GM21390 (cell line): ENCODE measurements at regions not wholly inside any gene's neighbourhood (a gene's known extent, or its start where the extent isn't known, plus 50 kb on each side); places are given as distances from the start of the nearest gene placed in this dataset.
"Not testable (repeated sequence)": the region's sequence is repeated elsewhere in the genome, so short reads cannot be mapped to it uniquely, and the experiment has no call there.

Experiments used
- ATAC-seq: cut with Tn5 transposase; IDR thresholded peaks from one replicate; pipeline ENCODE4 v1.9.1; 2021; ENCODE audit not compliant: unreplicated experiment

DNA sequence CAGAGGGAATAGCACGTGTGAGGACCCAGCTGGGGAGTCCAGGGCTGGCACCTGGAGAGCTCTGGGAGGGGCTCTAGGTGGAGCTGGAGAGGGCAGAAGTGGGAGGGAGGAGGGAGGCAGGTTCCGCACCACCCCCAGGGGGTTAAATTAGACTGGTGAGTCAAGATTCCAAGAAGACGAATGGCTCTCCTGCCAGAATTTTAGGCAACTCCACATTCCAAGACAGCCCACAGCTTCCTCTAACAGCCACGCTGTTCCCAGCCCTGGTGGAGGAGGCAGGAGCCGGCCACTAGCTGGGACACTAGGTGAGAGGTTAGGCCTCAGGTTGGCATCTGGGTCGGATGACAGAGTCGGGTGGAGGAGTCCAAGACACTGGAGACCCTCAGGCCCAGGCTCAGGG lies 60.2 kb downstream of the TFAP2C start:
- ATAC-seq, result no peak

DNA sequence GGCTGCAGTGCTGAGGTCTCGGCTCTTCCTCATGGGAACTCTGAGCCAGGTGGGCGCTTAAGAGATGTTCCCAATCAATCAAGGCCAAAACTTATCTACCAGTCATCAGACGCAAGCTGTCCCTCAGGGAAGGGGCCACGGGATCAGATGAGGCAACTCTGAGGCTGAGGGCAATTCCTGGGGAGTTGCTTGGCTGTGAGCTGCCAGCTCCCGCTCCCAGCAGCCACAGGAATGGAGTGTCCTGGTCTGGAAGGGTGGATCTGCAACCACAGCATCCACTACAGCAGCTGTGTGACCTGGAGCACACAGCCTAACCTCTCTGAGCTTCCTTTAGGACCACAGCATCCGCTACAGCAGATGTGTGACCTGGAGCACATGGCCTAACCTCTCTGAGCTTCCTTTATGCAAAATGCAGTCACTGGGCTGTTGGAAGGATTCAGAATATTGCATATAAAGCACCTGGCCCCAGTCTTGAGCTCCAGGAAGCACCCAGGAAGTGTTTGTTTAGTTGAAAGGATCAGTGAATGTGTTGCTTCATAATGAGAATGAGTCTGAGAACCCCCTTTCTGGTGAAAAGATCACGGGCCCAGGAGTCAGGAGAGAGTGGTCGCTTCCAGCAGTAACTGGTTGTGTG lies 60.9 kb downstream of the TFAP2C start:
- no peak for ATAC-seq

DNA sequence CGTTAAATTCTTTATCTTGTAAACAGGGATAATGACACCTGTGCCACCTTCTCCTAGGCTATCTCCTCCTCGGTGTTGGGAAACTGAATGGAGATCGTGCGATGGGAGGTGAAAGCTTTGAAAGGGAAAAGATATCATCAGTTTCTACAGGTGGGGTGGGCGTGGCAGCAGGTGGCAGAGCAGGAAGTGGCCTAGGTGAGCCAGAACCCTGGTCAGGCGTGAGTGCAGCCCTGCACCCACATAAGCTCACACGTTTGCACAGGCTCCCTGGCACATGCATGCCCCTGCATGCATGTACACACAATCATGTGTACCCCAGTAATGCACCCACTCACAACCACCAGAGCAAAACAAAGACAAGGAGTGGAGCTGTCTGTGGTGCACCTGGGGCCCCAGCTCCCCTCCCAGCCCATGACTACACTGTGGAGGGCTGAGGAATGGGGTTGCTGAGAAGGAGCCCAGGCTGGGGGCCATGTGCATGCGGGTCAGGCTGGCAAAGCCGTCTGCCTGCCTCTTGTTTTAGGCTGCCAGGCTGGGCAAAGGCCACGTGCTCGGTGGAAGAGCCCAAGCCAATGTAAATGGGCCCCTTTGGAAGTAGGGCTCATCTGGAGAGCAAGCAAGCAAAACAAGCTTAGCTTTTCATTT lies 61.5 kb downstream of the TFAP2C start:
- no peak for ATAC-seq

DNA sequence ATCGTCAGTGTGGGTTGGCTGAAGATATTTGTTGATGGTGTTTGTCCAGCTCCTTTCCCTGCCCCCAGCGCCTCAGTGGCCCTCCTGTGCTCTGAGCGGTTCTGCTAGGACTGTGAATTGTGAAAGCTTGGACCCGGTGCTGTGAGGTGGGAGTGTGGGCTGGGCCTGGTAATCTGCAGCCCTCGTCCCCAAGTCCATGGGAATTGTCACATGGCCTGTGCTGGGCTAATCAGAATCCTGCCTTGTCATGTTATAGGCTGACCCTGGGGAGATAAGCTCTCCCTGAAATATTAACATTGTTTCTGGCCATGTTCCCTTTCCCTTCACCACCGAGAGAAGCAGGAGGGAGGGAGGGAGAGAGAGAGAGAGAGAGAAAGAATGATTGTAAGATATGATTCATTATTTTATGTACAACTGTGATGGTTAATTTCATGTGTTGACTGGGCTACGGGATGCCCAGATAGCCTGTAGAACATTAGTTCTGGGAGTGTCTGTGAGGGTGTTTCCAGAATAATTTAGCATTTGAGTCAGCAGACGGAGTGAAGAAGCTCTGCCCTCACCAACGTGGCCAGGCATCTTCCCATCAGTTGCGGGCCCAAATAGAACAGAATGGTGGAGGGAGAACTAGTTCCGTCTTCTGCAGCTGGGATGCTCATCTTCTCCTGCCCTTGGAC lies 62.4 kb downstream of the TFAP2C start:
- no peak for ATAC-seq

DNA sequence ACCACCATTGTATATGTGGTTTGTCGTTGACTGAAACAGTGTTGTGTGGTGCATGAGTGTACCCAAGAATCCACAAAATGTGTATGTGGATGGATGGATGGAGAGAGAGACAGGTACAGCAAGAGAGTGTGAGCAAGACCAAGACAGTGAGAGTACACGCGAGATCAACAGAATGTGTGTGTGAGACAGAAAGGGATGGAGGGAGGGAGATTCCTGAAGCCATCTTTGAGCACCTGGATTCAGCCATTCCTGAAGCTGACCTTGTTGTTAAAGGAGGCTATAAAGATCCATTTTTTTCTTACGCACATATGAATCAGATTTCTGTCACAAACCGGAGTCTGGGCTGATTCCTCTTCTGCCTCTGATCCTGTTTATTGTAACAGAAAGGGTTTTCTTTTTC lies 64.1 kb downstream of the TFAP2C start:
- no peak for ATAC-seq

DNA sequence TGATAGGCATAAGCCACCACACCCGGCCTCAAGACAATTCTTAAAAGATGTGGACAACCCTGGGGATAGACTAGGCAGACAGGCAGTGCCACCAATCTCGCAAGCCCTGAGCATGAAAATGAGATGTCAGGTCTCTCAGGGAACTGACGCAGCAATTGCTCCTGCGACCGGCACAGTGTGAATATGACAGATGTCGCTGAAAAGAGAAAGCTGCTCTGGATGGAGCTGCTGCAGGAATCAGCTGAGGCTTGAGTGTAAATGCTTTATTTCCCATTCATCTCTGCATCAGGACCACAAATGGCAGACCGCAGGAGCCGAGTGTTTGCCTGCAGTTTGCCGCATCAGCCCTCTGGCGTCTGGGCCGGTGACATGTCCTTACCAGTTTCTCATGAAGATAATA lies 68.4 kb downstream of the TFAP2C start:
- no peak for ATAC-seq

DNA sequence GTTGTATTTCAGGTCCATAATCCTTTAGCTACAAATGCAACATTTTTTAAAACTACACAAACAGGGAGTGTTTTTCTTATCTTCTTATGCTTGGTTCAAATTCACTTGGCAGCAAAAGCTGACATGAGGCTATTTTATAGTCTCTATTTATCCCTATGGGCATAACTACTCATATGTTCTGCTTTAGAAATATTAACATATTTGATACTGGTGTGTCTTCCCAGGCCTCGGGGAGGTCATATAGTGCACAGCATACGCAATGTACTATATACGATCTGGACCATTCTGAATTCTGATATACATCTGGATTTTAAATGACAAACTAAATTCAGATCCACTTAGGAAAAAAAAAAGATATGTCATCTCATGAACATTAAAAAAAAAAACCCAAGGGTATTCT lies 69.2 kb downstream of the TFAP2C start:
- ATAC-seq, result no peak

DNA sequence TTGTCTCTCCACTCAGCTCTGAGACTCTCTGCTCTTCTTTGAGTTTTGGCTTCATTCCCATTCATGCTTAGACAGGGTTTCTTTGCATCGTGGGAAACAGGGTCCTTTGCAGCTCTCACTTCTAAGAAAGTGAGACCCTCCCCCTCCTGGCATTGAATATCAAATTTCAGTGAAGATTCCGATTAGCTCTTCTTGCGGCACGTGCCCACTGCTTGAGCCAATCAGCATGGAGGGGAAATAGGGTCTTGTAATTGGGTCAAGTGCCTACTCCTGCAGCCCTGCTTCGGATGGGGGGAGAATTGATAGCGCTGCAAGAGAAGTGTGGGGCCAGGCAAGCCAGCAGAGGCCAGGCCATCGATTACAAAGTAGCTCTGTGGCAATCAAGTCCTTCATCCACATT lies 69.6 kb downstream of the TFAP2C start:
- ATAC-seq, result no peak

DNA sequence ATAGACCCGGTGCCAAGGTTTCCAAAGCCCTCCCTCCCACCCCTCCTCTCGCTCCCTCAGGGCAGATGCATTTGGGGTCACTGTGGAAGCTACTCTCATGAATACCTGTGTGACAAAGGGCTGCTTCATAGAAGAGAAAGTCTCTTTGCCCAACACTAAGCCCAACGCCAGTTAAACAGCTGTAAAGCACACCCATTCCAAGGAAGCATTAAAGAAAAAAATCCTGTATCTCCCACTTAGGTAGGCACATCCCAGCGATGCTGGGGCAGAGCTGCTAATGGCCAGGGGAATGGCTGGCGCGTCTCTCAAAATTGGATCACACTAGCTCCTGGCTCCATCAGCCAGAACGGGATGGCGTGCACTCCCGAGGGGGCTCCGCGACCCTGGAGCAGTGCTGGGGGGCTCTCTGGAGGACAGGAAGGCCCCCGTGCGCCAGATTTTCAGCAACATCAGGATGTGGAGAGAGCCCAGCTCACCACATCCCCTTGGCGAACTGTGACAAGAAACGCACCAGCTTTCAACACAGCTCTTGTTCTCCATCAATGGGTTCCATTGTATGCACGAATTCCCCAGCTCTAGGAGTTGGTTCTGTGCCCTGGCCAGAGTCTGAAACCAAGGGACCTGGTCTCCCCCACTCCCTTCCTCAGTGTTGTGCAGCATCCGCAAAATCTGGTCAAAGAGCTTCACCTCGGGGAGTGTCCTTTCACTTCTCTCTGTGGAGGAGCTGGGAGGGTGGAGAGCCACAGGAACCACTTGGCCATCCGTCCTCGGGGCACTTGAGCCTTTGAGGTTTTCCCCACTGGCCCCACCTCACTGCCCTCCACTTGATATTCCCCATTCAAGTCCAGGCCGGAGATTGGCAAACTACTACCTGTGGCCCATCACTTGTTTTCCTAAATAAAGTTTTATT lies 74.1 kb downstream of the TFAP2C start:
- ATAC-seq, result no peak

DNA sequence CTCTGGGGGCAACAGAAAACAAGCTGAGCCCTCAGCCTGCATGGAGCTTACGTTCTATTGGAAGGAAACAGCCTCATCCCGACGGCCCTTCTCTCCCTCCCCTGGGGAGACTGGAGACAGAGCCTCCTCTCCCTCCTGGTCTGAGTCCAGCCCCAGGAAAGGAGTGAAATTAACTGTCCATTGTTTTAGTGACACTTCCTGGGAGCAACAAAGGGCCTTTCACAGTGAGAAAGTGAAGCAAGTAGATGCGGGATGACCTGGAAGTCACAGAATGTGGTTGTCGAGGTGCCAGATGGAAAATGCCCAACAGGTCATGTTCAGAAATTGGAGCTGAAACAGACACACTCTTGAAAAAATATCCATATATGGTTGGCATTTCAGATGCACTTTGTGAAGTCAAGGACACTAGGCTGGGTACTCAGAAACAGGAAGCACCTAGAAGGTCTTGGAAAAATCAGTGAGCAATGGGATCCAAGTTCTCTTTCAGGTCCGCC lies 77.8 kb downstream of the TFAP2C start:
- no peak for ATAC-seq

DNA sequence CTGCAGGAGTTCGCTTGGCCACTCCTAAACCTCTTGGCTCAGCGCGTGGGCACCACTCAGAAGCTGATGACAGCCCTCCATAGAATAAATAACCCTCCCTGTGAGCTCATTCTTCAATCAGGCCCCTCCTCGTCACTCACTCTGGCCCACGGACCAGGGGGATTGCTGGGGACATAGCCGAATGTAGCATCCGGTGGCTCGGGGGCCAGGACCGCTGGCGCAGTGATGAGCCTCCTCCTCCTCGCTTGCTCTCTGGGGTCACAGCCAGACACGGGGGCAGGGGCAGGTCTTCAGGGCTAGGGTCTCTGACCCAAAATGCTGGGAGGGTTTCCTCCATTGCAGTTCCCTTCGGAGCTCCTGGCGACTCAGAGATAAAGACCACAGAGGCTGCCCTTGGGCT lies 79.9 kb downstream of the TFAP2C start:
- no peak for ATAC-seq

DNA sequence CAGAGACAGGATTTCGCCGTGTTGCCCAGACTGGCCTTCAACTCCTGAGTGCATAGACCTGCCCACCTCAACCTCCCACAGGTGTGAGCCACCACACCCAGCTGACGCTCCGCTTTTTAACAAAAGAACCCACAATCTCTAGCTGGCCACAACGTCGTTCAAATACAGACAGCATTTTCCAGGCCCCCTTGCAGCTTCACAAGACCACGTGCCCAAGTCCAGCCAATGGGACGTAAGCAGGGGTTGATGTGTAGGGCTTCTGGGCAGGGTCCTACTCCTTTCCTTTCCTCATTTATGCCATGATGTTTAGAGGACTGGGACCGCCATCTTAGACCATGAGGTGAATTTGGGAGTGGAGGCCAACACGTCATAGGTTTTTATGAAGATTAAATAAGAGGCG lies 81.0 kb downstream of the TFAP2C start:
- no peak for ATAC-seq

DNA sequence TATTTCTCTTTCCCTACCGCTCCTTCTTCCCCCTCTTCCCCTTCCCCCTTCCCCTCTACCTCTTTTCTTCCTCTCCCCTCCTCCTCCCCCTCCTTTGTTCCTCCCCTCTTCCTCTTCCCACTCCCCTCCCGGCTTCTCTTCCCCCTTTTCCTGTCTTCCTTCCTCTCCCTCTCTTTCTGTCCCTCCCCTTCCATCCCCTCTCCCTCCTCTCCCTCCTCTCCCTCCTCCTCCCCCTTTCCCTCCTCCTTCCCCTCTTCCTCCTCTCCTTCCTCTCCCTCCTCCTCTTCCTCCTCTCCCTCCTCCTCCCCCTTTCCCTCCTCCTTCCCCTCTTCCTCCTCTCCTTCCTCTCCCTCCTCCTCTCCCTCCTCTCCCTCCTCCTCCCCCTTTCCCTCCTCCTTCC lies 81.5 kb downstream of the TFAP2C start:
- not testable (repeated sequence) for ATAC-seq

DNA sequence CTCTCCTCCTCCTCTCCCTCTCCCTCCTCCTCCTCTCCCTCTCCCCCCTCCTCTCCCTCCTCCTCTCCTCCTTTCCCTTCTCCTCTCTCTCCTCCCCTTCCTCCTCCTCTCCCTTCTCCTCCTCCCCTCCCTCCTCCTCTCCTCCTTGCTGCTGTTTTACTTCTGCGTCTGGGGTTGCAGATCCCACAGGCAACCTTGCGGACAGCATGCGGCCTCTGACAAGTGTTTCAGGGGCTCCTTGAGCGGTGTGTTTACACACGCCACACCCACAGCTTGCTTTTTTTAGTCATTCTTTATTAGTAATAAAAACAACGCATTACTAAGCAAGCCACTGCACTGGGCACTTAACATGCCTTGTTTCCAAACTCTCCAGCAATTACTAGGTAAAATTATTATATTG lies 81.9 kb downstream of the TFAP2C start:
- no peak for ATAC-seq

DNA sequence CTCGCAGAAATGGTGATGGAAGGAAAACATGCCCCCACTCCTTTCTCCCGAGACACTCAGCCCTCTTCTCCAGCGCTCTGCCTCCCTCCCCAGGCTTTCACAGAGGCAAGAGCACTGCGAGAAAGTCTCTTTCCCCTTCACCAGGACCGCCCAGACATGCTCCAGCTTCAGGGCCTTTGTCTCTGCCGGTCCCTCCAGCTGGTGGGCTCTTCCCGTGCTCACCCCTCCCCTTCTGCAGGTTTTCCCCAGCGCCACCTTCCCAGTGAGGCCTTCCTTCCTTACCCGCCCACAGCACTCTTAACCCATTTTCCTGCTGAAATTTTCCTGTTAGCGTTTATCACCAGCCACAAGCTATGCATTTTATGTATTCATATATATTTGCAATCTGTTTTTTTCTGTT lies 86.2 kb downstream of the TFAP2C start:
- no peak for ATAC-seq

DNA sequence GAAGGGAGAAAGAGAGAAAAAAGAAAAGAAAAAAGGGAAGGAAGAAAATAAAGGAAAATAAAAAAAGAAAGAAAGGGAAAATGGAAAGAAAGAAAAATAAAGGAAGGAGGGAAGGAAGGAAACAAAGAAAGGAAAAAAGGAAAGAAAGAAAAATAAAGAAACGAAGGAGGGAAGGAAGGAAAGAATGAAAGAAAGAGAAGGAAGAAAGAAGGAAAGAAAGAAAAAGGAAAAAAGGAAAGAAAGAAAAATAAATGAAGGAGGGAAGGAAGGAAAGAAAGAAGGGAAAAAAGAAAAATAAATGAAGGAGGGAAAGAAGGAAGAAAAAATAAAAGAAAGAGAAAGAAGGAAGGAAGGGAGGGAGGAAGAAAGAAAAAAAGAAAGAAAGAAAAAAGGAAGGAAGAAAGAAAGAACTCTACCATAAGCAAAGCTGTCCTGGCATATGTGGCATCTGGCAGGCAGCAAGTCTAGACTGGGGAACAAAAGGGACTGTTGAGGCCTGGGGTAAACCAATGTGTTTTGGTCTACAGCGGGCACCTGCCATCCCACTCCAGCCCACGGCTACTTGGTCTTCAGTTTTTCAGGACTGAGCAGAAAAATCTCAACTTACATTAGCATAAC lies 86.9 kb downstream of the TFAP2C start:
- no peak for ATAC-seq

DNA sequence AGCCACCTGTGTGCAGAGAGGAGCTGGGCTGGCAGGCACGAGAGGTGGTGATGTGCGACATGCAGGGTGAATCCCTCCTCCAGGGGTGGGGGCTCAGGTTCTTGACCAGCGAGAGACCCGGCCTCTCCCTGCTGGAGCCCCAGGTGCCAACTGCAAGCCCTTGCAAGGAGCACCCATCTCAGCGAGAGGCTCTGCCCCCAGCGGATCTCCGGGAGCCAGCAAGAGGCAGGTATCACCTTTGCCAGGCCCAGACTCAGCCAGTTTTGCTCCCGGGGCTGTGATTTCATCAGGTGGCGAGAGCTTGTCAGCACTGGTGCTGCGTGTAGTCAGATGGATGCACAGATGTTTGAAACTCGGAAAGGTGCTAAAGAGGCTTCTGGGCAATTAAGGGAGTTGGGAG lies 87.7 kb downstream of the TFAP2C start:
- no peak for ATAC-seq

DNA sequence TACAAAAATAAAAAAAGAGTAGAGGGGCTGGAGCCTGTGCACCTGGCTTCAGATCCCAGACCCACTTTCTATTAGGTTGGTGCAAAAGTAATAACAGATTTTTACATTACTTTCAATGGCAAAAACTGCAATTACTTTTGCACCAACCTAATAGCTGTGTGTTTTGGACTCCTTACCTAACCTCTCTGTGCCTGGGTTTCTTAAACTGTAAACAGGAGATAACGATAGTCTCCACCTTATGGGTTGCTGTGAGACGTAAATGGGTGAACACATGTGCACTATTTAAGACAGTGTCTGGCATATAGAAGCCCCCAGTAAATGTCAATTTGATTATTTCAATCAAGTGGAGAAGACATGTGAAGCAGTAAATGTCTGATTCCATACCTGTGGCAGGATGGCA lies 89.7 kb downstream of the TFAP2C start:
- ATAC-seq, result no peak

DNA sequence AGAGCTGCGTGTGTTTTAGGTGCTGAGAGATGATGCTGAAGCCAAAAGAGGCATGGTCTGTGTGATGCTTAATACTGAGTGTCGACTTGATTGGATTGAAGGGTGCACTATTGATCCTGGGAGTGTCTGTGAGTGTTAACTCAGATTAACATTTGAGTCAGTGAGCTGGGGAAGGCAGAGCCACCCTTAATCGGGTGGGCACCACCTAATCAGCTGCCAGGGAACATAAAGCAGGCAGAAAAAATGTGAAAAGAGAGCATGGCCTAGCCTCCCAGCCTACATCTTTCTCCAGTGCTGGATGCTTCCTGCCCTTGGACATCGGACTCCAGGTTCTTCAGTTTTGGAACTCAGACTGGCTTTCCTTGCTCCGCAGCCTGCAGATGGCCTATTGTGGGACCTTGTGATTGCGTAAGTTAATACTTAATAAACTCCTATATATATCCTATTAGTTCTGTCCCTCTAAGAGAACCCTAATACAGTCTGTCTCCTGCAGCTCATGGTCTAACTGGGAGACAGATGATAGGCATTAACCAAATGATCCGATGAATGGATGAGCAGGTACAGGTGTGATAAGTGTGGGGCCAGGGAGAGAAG lies 91.6 kb downstream of the TFAP2C start:
- no peak for ATAC-seq

DNA sequence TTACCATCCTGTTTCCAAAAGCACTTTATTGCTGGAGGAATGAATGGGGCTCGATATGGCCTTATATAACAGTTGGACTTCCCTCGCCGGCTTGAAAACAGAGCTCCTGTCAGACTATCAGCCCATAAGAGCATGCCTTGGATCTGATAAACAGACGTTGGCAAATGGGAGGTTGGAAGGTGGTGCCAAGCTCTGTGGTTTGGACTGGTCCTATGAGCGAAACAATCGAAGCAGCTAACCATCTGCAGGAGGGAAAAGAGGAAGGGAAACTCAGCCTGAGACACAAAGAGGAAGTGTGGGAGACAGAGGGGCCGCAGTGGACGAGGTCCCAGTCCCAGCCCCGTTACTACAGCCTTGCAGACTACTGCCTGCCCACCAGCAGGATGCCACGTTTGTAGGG lies 92.9 kb downstream of the TFAP2C start:
- ATAC-seq, result peak; percentile 63

DNA sequence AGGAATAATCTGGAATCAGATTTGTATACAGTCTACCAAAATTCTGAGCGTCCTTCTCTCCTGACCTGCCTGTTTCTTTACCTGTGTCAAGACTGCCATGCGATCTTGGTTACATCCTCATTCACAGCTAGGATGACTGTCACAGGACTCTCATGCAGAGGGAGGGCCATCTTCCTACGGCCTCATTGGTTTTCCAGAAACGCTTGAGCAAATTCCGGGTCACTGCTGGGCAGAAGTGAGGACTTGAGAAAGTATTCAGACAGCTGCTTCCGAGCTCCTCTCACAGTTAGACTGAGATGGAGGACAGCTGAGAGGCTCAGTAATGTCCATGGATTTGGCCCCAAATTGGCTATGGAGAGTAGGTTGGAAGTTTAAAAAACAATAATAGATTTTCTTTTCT lies 94.2 kb downstream of the TFAP2C start:
- ATAC-seq, result no peak
